ENCODE measurements at regions not wholly inside any gene's neighbourhood (a gene's known extent, or its start where the extent isn't known, plus 50 kb on each side); places are given as distances from the start of the nearest gene placed in this dataset.

- no peak overlapping the region for H3K27ac ChIP-seq (ENCODE audit: low read depth in 2 of 2, low read length in 1 of 2)
- WGBS (ENCODE audit: low lambda C conversion rate), result 41% methylated on average over 7 of the region's 17 CpGs
- H3K4me1 ChIP-seq (ENCODE audit: control insufficient read depth in 1 of 2, insufficient read depth in 2 of 2, low read depth in 1 of 2, low read length in 1 of 2), result peaks cover 0 to 12% of the 10 kb centered on the region in 2 experiments; a peak in 1 of 4 replicates
- H3K9me3 ChIP-seq, result no peaks in the 10 kb centered on the region
- H3F3A ChIP-seq (replicated peaks; ENCODE audit: insufficient read depth), result no peaks in the 10 kb centered on the region
- no peak overlapping the region for H3K4me3 ChIP-seq (ENCODE audit: low read depth in 2 of 2, low read length in 1 of 2)
- H4K20me1 ChIP-seq (ENCODE audit: insufficient read depth), result no peaks in the 10 kb centered on the region
- ChIA-PET POLR2A (no interaction called here), CTCF (no interaction called here)
- TF ChIP-seq MXI1 (IDR thresholded peaks at IDR 0.05; ENCODE audit: low read depth, low read length) (no peak), NFIC (IDR thresholded peaks at IDR 0.05; ENCODE audit: borderline replicate concordance) (no peak), ELF1 (IDR thresholded peaks at IDR 0.05) (no peak), REST (IDR thresholded peaks at IDR 0.05; ENCODE audit: low read depth, low read length) (no peak), FOSL2 (IDR thresholded peaks at IDR 0.05; ENCODE audit: borderline replicate concordance, low read depth) (no peak), IRF3 (IDR thresholded peaks at IDR 0.05; ENCODE audit: low read depth, low read length) (no peak), TAF1 (IDR thresholded peaks at IDR 0.05; ENCODE audit: borderline replicate concordance, low read depth, low read length) (no peak), YY1 (IDR thresholded peaks at IDR 0.05; ENCODE audit: low read depth) (no peak), RXRA (IDR thresholded peaks at IDR 0.05; ENCODE audit: borderline replicate concordance, low read depth) (no peak)
- no peak overlapping the region for H3K9ac ChIP-seq
- no peaks in the 10 kb centered on the region for H3K79me2 ChIP-seq (ENCODE audit: insufficient read depth)
- no peaks in the 10 kb centered on the region for H3K9me2 ChIP-seq
- DNase-seq, result no peak
- H3K36me3 ChIP-seq (replicated peaks in 1 of 2; ENCODE audit: control insufficient read depth in 1 of 2, insufficient read depth in 2 of 2, low read length in 1 of 2), result no peaks in the 10 kb centered on the region
- peaks cover 5% of the 10 kb centered on the region; the same call in 1 of the 2 replicates for H3K27me3 ChIP-seq (ENCODE audit: insufficient read depth)
- H3K4me2 ChIP-seq, result no peak overlapping the region
- no peak overlapping the region for H2AFZ ChIP-seq (ENCODE audit: low read depth)
Observed at GRCh38 chr16:89043636-89044417, 49.8 kb upstream of the ACSF3 start.
